ENCODE measurements at regions not wholly inside any gene's neighbourhood (a gene's known extent, or its start where the extent isn't known, plus 50 kb on each side); places are given as distances from the start of the nearest gene placed in this dataset.

- TF ChIP-seq, protein P1, sequence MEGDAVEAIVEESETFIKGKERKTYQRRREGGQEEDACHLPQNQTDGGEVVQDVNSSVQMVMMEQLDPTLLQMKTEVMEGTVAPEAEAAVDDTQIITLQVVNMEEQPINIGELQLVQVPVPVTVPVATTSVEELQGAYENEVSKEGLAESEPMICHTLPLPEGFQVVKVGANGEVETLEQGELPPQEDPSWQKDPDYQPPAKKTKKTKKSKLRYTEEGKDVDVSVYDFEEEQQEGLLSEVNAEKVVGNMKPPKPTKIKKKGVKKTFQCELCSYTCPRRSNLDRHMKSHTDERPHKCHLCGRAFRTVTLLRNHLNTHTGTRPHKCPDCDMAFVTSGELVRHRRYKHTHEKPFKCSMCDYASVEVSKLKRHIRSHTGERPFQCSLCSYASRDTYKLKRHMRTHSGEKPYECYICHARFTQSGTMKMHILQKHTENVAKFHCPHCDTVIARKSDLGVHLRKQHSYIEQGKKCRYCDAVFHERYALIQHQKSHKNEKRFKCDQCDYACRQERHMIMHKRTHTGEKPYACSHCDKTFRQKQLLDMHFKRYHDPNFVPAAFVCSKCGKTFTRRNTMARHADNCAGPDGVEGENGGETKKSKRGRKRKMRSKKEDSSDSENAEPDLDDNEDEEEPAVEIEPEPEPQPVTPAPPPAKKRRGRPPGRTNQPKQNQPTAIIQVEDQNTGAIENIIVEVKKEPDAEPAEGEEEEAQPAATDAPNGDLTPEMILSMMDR (IDR thresholded peaks at IDR 0.05): no peak
- TF ChIP-seq POLR2A (IDR thresholded peaks at IDR 0.05): no peak
Measured at GRCh38 chr4:34731070-34731469, 1513.2 kb downstream of the ARAP2 start.
